HFFc6 (cell line): ENCODE measurements at regions not wholly inside any gene's neighbourhood (a gene's known extent, or its start where the extent isn't known, plus 50 kb on each side); places are given as distances from the start of the nearest gene placed in this dataset.

Experiments
- DNase-seq: peaks from one replicate; pipeline ENCODE4 v3.0.0-alpha.2; 2018
- H3K27ac Mint-ChIP-seq: 2 replicates; pipeline ENCODE4 v1.8.0; 2020; ENCODE audit warnings: mild to moderate bottlenecking, mixed read lengths
- H3K27me3 Mint-ChIP-seq: 2 replicates; pipeline ENCODE4 v1.8.0; 2021; ENCODE audit warnings: mild to moderate bottlenecking, moderate library complexity, mixed read lengths; ENCODE audit not compliant: insufficient read depth
- H3K36me3 Mint-ChIP-seq: 2 replicates; pipeline ENCODE4 v1.8.0; 2021; ENCODE audit warnings: low read depth, mixed read lengths
- H3K4me1 Mint-ChIP-seq: 2 replicates; pipeline ENCODE4 v1.8.0; 2020; ENCODE audit warnings: low read depth, mixed read lengths
- H3K4me3 Mint-ChIP-seq: 2 replicates; pipeline ENCODE4 v1.8.0; 2020; ENCODE audit warnings: mild to moderate bottlenecking, moderate library complexity, mixed read lengths
- H3K9me3 Mint-ChIP-seq: 2 replicates; pipeline ENCODE4 v1.8.0; 2020; ENCODE audit warnings: mild to moderate bottlenecking, mixed read lengths
- CTCF ChIP-seq: fragments of 200-600 bp; sonication (generic); IDR thresholded peaks from 2 replicates; pipeline ENCODE4 v1.5.0; 2021; ENCODE audit warnings: antibody characterized with exemption, mild to moderate bottlenecking

GRCh38 chr1:173421789-173422188 lies 55.3 kb upstream of the PRDX6 start:
- no peaks in the 10 kb centered on the region; the same call in 1 of the 2 replicates for H3K27me3 Mint-ChIP-seq

GRCh38 chr1:173422456-173422976 lies 54.6 kb upstream of the PRDX6 start:
- Mint-ChIP-seq H3K36me3 (peaks cover 10% of the 10 kb centered on the region), H3K4me3 (no peak overlapping the region), H3K9me3 (no peaks in the 10 kb centered on the region), H3K27me3 (no peaks in the 10 kb centered on the region; the same call in 1 of the 2 replicates), H3K4me1 (peaks cover 47% of the 10 kb centered on the region), H3K27ac (no peak overlapping the region)
- TF ChIP-seq CTCF: no peak
- DNase-seq: no peak

More at GRCh38 chr1:173421789-173422188, 55.3 kb upstream of the PRDX6 start:
- no peak overlapping the region for H3K27ac Mint-ChIP-seq
- no peak for TF ChIP-seq CTCF
- peaks cover 10% of the 10 kb centered on the region for H3K36me3 Mint-ChIP-seq
- no peaks in the 10 kb centered on the region for H3K9me3 Mint-ChIP-seq
- H3K4me1 Mint-ChIP-seq: peaks cover 47% of the 10 kb centered on the region
- no peak overlapping the region for H3K4me3 Mint-ChIP-seq
- no peak for DNase-seq

- Mint-ChIP-seq H3K27me3 (no peaks in the 10 kb centered on the region; the same call in 1 of the 2 replicates), H3K4me3 (no peak overlapping the region), H3K36me3 (peaks cover 10% of the 10 kb centered on the region), H3K9me3 (no peaks in the 10 kb centered on the region), H3K27ac (no peak overlapping the region), H3K4me1 (peaks cover 45% of the 10 kb centered on the region)
- no peak for TF ChIP-seq CTCF
- no peak for DNase-seq
Observed at GRCh38 chr1:173423291-173423690, 53.8 kb upstream of the PRDX6 start.

- no peaks in the 10 kb centered on the region for H3K9me3 Mint-ChIP-seq
- H3K36me3 Mint-ChIP-seq: peaks cover 10% of the 10 kb centered on the region
- DNase-seq: no peak
- no peaks in the 10 kb centered on the region; the same call in 1 of the 2 replicates for H3K27me3 Mint-ChIP-seq
- no peak for TF ChIP-seq CTCF
- peaks cover 41% of the 10 kb centered on the region for H3K4me1 Mint-ChIP-seq
- no peak overlapping the region for H3K4me3 Mint-ChIP-seq
- no peak overlapping the region for H3K27ac Mint-ChIP-seq
Observed at GRCh38 chr1:173424143-173424542, 53.0 kb upstream of the PRDX6 start.

- Mint-ChIP-seq H3K27ac (peak overlapping the region; percentile 8; the same call in 1 of the 2 replicates), H3K4me1 (peaks cover 46% of the 10 kb centered on the region), H3K4me3 (no peak overlapping the region), H3K9me3 (no peaks in the 10 kb centered on the region), H3K36me3 (peaks cover 10% of the 10 kb centered on the region), H3K27me3 (no peaks in the 10 kb centered on the region; the same call in 1 of the 2 replicates)
- DNase-seq: peak; percentile 58
- no peak for TF ChIP-seq CTCF
Observed at GRCh38 chr1:173424782-173425407, 52.2 kb upstream of the PRDX6 start.
